Breast epithelium (tissue), 3 donors: ENCODE measurements at regions not wholly inside any gene's neighbourhood (a gene's known extent, or its start where the extent isn't known, plus 50 kb on each side); places are given as distances from the start of the nearest gene placed in this dataset.

Source experiments
- POLR2A ChIP-seq: fragments of 450-650 bp; IDR thresholded peaks from one replicate; pipeline ENCODE4 v1.6.1; 2016; ENCODE audit warnings: antibody characterized with exemption, mild to moderate bottlenecking, moderate library complexity
- TF ChIP-seq, protein P1 (sequence below), 3 donors: fragments of 450-650 bp; IDR thresholded peaks; one replicate each; pipeline ENCODE4 v1.5.1; 2016 to 2017; ENCODE audit warnings: antibody characterized with exemption in 3 of 3, mild to moderate bottlenecking in 3 of 3, moderate library complexity in 3 of 3

GRCh38 chr13:64640002-64640401 is 2590.1 kb downstream of the PCDH9 start:
- TF ChIP-seq, protein P1, sequence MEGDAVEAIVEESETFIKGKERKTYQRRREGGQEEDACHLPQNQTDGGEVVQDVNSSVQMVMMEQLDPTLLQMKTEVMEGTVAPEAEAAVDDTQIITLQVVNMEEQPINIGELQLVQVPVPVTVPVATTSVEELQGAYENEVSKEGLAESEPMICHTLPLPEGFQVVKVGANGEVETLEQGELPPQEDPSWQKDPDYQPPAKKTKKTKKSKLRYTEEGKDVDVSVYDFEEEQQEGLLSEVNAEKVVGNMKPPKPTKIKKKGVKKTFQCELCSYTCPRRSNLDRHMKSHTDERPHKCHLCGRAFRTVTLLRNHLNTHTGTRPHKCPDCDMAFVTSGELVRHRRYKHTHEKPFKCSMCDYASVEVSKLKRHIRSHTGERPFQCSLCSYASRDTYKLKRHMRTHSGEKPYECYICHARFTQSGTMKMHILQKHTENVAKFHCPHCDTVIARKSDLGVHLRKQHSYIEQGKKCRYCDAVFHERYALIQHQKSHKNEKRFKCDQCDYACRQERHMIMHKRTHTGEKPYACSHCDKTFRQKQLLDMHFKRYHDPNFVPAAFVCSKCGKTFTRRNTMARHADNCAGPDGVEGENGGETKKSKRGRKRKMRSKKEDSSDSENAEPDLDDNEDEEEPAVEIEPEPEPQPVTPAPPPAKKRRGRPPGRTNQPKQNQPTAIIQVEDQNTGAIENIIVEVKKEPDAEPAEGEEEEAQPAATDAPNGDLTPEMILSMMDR (IDR thresholded peaks at IDR 0.05) = no peak
- TF ChIP-seq POLR2A = no peak
